Kidney epithelial cell (primary cell): ENCODE measurements at regions not wholly inside any gene's neighbourhood (a gene's known extent, or its start where the extent isn't known, plus 50 kb on each side); places are given as distances from the start of the nearest gene placed in this dataset.

Experiments used
- DNase-seq: peaks from one replicate; pipeline ENCODE4 v3.0.0-alpha.2; 2010; ENCODE audit warnings: low read depth
- H3K27me3 ChIP-seq: 2 replicates; pipeline ENCODE4 v1.6.0; 2011; ENCODE audit warnings: low read length; ENCODE audit not compliant: control insufficient read depth, insufficient read depth
- H3K36me3 ChIP-seq: 2 replicates; pipeline ENCODE4 v1.5.1; 2011; ENCODE audit warnings: low read length; ENCODE audit not compliant: control insufficient read depth, insufficient read depth
- H3K4me3 ChIP-seq: 2 replicates; pipeline ENCODE4 v1.5.1; 2011; ENCODE audit warnings: low read depth, mild to moderate bottlenecking, control low read depth, low read length
- CTCF ChIP-seq: IDR thresholded peaks from 2 replicates; pipeline ENCODE4 v1.5.1; 2011; ENCODE audit warnings: mild to moderate bottlenecking, moderate library complexity, low read length, control low read depth, inconsistent platforms; ENCODE audit not compliant: insufficient read depth, poor library complexity, severe bottlenecking

- H3K36me3 ChIP-seq: no peaks in the 10 kb centered on the region
- DNase-seq: no peak
- no peaks in the 10 kb centered on the region for H3K27me3 ChIP-seq
- no peak for TF ChIP-seq CTCF
- no peak overlapping the region for H3K4me3 ChIP-seq
These were observed 428.6 kb upstream of the CDH9 start for GRCh38 chr5:27466959-27467358.

- H3K36me3 ChIP-seq: no peaks in the 10 kb centered on the region
- no peak for DNase-seq
- TF ChIP-seq CTCF: no peak
These were observed 426.8 kb upstream of the CDH9 start for GRCh38 chr5:27465140-27465539.

GRCh38 chr5:27463446-27464149, 425.2 kb upstream of the CDH9 start:
- DNase-seq: no peak
- Histone ChIP-seq H3K4me3 (no peak overlapping the region), H3K36me3 (no peaks in the 10 kb centered on the region)

More at GRCh38 chr5:27465140-27465539, 426.8 kb upstream of the CDH9 start:
- Histone ChIP-seq H3K27me3 (no peaks in the 10 kb centered on the region), H3K4me3 (no peak overlapping the region)

GRCh38 chr5:27462936-27463335, 424.6 kb upstream of the CDH9 start:
- no peaks in the 10 kb centered on the region for H3K27me3 ChIP-seq
- H3K4me3 ChIP-seq: no peak overlapping the region
- no peaks in the 10 kb centered on the region for H3K36me3 ChIP-seq
- TF ChIP-seq CTCF: no peak
- DNase-seq: no peak

More at GRCh38 chr5:27463446-27464149, 425.2 kb upstream of the CDH9 start:
- no peaks in the 10 kb centered on the region for H3K27me3 ChIP-seq
- no peak for TF ChIP-seq CTCF

- DNase-seq: no peak
- no peak for TF ChIP-seq CTCF
- Histone ChIP-seq H3K4me3 (no peak overlapping the region), H3K27me3 (no peaks in the 10 kb centered on the region), H3K36me3 (no peaks in the 10 kb centered on the region)
These were observed 419.9 kb upstream of the CDH9 start for GRCh38 chr5:27458287-27458686.

- Histone ChIP-seq H3K36me3 (no peaks in the 10 kb centered on the region), H3K27me3 (no peaks in the 10 kb centered on the region), H3K4me3 (no peak overlapping the region)
- TF ChIP-seq CTCF: no peak
- no peak for DNase-seq
These were observed 413.0 kb upstream of the CDH9 start for GRCh38 chr5:27451377-27451776.
